GM12878 (cell line): ENCODE measurements at regions not wholly inside any gene's neighbourhood (a gene's known extent, or its start where the extent isn't known, plus 50 kb on each side); places are given as distances from the start of the nearest gene placed in this dataset.

ENCODE experiments used
- ATAC-seq: fragments of 200-7000 bp; cut with Tn5 transposase; 3 replicates; pipeline ENCODE4 v1.9.1; 2020; ENCODE audit warnings: mild to moderate bottlenecking, moderate library complexity
- BruUV-seq: library from RNA; stranded (reverse); fragments of 400-500 nt; replicated peaks from 2 replicates; lab custom pipeline; 2021; lab: Mats Ljungman, UMichigan
- CTCF ChIA-PET: fragments of 300-600 bp; sonication (Branson Sonifier 250); formaldehyde crosslinking; extraction: SDS; loops from one replicate; lab custom pipeline; 2021; ENCODE audit warnings: inconsistent platforms; lab: Yijun Ruan, JAX
- POLR2A ChIA-PET: fragments of 350-600 bp; formaldehyde crosslinking; extraction: SDS; loops from one replicate; lab custom pipeline; 2021; ENCODE audit warnings: inconsistent platforms; lab: Charles Lee
- RAD21 ChIA-PET: fragments of 300-600 bp; sonication (Branson Sonifier 250); formaldehyde crosslinking; loops from one replicate; lab custom pipeline; 2023; ENCODE audit warnings: antibody characterized with exemption; ENCODE audit not compliant: unreplicated experiment; lab: Charles Lee
- SMC1A ChIA-PET: fragments of 300-600 bp; sonication (Branson Sonifier 250); formaldehyde crosslinking; loops from one replicate; lab custom pipeline; 2023; ENCODE audit not compliant: unreplicated experiment, uncharacterized antibody; lab: Charles Lee
- DNase-seq: peaks from one replicate; pipeline ENCODE4 v3.0.0-alpha.2; 2011; ENCODE audit warnings: low read depth, low spot score
- FAIRE-seq: peaks from 3 replicates; lab custom pipeline; 2011; peaks lifted over from hg19 to GRCh38; lab: Jason Lieb, UNC
- H2AFZ ChIP-seq: 2 replicates; pipeline ENCODE4 v1.6.0; 2011; ENCODE audit warnings: low read depth, low read length, control low read depth; ENCODE audit not compliant: control insufficient read depth
- H3K27ac ChIP-seq: 2 replicates; pipeline ENCODE4 v1.5.1; 2011; ENCODE audit warnings: control low read depth; ENCODE audit not compliant: control insufficient read depth, insufficient read depth
- H3K27me3 ChIP-seq, 2 experiments: replicated peaks in 1 of 2; 2 replicates each; pipeline versions ENCODE4 v1.6.0 to v1.6.1; 2011; ENCODE audit warnings: low read length in 1 of 2; ENCODE audit not compliant: control insufficient read depth in 2 of 2, insufficient read depth in 2 of 2
- H3K36me3 ChIP-seq, 2 experiments: 2 replicates each; pipeline ENCODE4 v1.5.1; 2011; ENCODE audit warnings: low read length in 1 of 2; ENCODE audit not compliant: control insufficient read depth in 2 of 2, insufficient read depth in 2 of 2
- H3K4me1 ChIP-seq: 2 replicates; pipeline ENCODE4 v1.6.1; 2011; ENCODE audit warnings: mild to moderate bottlenecking, low read length, moderate library complexity, mixed read lengths; ENCODE audit not compliant: control insufficient read depth, insufficient read depth
- H3K4me2 ChIP-seq: 2 replicates; pipeline ENCODE4 v1.6.0; 2011; ENCODE audit warnings: control low read depth; ENCODE audit not compliant: control insufficient read depth, insufficient read depth
- H3K4me3 ChIP-seq: fragments of 200-600 bp; sonication (generic); 2 replicates; pipeline ENCODE4 v1.5.1; 2016
- H3K79me2 ChIP-seq: 2 replicates; pipeline ENCODE4 v1.6.0; 2011; ENCODE audit warnings: low read length; ENCODE audit not compliant: control insufficient read depth, insufficient read depth
- H3K9ac ChIP-seq: 2 replicates; pipeline ENCODE4 v1.8.0; 2011; ENCODE audit warnings: low read length, control low read depth, mixed read lengths; ENCODE audit not compliant: control insufficient read depth, insufficient read depth
- H3K9me3 ChIP-seq: replicated peaks from 3 replicates; pipeline ENCODE4 v1.5.1; 2011; ENCODE audit warnings: mild to moderate bottlenecking, low read length; ENCODE audit not compliant: control insufficient read depth, insufficient read depth
- H4K20me1 ChIP-seq: 2 replicates; pipeline ENCODE4 v1.6.0; 2011; ENCODE audit not compliant: control insufficient read depth, insufficient read depth
- EZH2 ChIP-seq: IDR thresholded peaks from 2 replicates; pipeline ENCODE4 v1.6.1; 2012; ENCODE audit warnings: low read depth, mild to moderate bottlenecking, control low read depth, inconsistent platforms, low read length, borderline replicate concordance; ENCODE audit not compliant: control insufficient read depth
- MEF2B ChIP-seq: fragments of 450-650 bp; IDR thresholded peaks from 2 replicates; pipeline ENCODE4 v1.6.1; 2018; ENCODE audit warnings: mild to moderate bottlenecking, moderate library complexity; ENCODE audit not compliant: partially characterized antibody, poor library complexity, severe bottlenecking
- SMAD1 ChIP-seq: fragments of 450-650 bp; IDR thresholded peaks from 2 replicates; pipeline ENCODE4 v1.6.1; 2018; ENCODE audit warnings: mild to moderate bottlenecking, low read depth; ENCODE audit not compliant: partially characterized antibody
- SMARCA5 ChIP-seq: fragments of 450-650 bp; IDR thresholded peaks from 2 replicates; pipeline ENCODE4 v1.6.1; 2017; ENCODE audit warnings: mild to moderate bottlenecking
- SREBF1 ChIP-seq: IDR thresholded peaks from 2 replicates; pipeline ENCODE4 v1.6.1; 2012; ENCODE audit warnings: mild to moderate bottlenecking, low read length
- ZZZ3 ChIP-seq: IDR thresholded peaks from 2 replicates; pipeline ENCODE4 v1.6.1; 2011; ENCODE audit warnings: low read depth; ENCODE audit not compliant: control insufficient read depth, insufficient read length
- WGBS: methylation state at CpG from one replicate; pipeline ENCODE4 v1.1.6; 2016; ENCODE audit warnings: low lambda C conversion rate; ENCODE audit not compliant: insufficient replicate concordance, insufficient coverage; ENCODE audit errors: missing lambda C conversion rate; 5-methylcytosine and 5-hydroxymethylcytosine counted together
- in situ Hi-C: fragments of 300-500 bp; cut with MboI; formaldehyde crosslinking; loops from 9 replicates; pipeline ENCODE4 v1.14.3; 2018; ENCODE audit warnings: mixed read lengths
- intact Hi-C: fragments of 100-400 bp; cut with micrococcal nuclease; formaldehyde crosslinking; loops from one replicate; pipeline ENCODE4 v1.14.2; 2022; ENCODE audit not compliant: unreplicated experiment
- TF ChIP-seq, protein P1 (sequence below): IDR thresholded peaks from 2 replicates; pipeline ENCODE4 v1.6.1; 2012; ENCODE audit warnings: improper control_type of control experiment, low read depth, low read length; ENCODE audit not compliant: insufficient replicate concordance
- TF ChIP-seq, protein P2 (sequence below): fragments of 450-650 bp; formaldehyde crosslinking; IDR thresholded peaks from 2 replicates; pipeline ENCODE4 v1.4.0; 2020; ENCODE audit warnings: mild to moderate bottlenecking, moderate library complexity

DNA sequence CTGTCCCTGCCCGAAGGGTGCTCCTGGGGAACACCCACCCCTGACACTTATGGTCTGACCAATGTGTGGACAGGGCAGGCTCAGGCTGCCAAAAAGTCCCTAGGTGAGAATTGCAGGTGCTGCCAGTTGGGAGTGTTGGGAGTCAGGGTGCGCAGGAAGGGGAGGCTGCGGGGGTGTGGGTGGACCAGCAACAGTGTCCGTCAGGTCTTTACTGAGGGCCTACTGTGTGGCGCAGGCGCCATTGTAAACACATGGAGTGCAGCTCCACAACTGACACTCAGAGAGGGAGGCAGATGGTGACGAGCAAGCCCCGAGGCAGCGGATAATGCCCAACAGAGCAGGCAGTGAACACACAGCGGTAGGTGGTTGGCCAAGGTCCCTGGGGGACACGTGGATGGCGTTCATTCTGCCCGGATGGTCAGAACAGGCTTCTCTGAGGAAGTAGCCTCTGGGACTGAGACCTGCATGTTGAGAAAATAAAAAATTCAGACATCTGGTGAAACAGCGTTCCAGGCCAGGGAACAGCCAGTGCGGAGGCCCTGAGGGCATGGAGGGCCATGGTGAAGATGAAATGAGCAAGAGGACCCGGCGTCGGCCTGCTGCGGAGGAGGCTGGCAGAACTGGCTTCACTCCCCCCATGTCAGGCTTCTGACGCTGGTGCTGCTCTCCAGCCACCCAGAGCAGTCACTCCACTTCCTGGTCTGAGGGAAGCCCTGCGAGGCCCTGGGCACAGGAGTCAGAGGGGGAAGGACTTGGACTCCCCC is 136.2 kb upstream of the ZBTB40 start:
- Histone ChIP-seq H3K4me1 (no peaks in the 10 kb centered on the region), H3K27me3 (no peaks in the 10 kb centered on the region; a peak in 1 of 4 replicates), H3K4me3 (no peak overlapping the region), H3K36me3 (no peaks in the 10 kb centered on the region), H3K9ac (no peak overlapping the region), H3K79me2 (no peaks in the 10 kb centered on the region), H3K27ac (no peak overlapping the region), H2AFZ (no peak overlapping the region), H3K9me3 (no peaks in the 10 kb centered on the region), H4K20me1 (no peaks in the 10 kb centered on the region), H3K4me2 (no peak overlapping the region)
- TF ChIP-seq EZH2: no peak
- no peak for TF ChIP-seq MEF2B
- TF ChIP-seq SMARCA5: no peak
- TF ChIP-seq ZZZ3: no peak
- TF ChIP-seq SREBF1: no peak
- no peak for TF ChIP-seq SMAD1
- TF ChIP-seq, protein P1, sequence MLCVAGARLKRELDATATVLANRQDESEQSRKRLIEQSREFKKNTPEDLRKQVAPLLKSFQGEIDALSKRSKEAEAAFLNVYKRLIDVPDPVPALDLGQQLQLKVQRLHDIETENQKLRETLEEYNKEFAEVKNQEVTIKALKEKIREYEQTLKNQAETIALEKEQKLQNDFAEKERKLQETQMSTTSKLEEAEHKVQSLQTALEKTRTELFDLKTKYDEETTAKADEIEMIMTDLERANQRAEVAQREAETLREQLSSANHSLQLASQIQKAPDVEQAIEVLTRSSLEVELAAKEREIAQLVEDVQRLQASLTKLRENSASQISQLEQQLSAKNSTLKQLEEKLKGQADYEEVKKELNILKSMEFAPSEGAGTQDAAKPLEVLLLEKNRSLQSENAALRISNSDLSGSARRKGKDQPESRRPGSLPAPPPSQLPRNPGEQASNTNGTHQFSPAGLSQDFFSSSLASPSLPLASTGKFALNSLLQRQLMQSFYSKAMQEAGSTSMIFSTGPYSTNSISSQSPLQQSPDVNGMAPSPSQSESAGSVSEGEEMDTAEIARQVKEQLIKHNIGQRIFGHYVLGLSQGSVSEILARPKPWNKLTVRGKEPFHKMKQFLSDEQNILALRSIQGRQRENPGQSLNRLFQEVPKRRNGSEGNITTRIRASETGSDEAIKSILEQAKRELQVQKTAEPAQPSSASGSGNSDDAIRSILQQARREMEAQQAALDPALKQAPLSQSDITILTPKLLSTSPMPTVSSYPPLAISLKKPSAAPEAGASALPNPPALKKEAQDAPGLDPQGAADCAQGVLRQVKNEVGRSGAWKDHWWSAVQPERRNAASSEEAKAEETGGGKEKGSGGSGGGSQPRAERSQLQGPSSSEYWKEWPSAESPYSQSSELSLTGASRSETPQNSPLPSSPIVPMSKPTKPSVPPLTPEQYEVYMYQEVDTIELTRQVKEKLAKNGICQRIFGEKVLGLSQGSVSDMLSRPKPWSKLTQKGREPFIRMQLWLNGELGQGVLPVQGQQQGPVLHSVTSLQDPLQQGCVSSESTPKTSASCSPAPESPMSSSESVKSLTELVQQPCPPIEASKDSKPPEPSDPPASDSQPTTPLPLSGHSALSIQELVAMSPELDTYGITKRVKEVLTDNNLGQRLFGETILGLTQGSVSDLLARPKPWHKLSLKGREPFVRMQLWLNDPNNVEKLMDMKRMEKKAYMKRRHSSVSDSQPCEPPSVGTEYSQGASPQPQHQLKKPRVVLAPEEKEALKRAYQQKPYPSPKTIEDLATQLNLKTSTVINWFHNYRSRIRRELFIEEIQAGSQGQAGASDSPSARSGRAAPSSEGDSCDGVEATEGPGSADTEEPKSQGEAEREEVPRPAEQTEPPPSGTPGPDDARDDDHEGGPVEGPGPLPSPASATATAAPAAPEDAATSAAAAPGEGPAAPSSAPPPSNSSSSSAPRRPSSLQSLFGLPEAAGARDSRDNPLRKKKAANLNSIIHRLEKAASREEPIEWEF: no peak
- TF ChIP-seq, protein P2, sequence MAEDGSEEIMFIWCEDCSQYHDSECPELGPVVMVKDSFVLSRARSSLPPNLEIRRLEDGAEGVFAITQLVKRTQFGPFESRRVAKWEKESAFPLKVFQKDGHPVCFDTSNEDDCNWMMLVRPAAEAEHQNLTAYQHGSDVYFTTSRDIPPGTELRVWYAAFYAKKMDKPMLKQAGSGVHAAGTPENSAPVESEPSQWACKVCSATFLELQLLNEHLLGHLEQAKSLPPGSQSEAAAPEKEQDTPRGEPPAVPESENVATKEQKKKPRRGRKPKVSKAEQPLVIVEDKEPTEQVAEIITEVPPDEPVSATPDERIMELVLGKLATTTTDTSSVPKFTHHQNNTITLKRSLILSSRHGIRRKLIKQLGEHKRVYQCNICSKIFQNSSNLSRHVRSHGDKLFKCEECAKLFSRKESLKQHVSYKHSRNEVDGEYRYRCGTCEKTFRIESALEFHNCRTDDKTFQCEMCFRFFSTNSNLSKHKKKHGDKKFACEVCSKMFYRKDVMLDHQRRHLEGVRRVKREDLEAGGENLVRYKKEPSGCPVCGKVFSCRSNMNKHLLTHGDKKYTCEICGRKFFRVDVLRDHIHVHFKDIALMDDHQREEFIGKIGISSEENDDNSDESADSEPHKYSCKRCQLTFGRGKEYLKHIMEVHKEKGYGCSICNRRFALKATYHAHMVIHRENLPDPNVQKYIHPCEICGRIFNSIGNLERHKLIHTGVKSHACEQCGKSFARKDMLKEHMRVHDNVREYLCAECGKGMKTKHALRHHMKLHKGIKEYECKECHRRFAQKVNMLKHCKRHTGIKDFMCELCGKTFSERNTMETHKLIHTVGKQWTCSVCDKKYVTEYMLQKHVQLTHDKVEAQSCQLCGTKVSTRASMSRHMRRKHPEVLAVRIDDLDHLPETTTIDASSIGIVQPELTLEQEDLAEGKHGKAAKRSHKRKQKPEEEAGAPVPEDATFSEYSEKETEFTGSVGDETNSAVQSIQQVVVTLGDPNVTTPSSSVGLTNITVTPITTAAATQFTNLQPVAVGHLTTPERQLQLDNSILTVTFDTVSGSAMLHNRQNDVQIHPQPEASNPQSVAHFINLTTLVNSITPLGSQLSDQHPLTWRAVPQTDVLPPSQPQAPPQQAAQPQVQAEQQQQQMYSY (CRISPR knock-in tag): no peak
- CTCF ChIA-PET: no interaction called here
- ATAC-seq: no peak
- in situ Hi-C loops: no loop called here
- no peak for DNase-seq
- WGBS: 36% methylated on average over 21 of the region's 21 CpGs
- RAD21 ChIA-PET: no interaction called here
- POLR2A ChIA-PET: no interaction called here
- BruUV-seq: no TSS peak
- SMC1A ChIA-PET: no interaction called here
- no peak for FAIRE-seq
- intact Hi-C loops: no loop called here
